ENCODE measurements at regions not wholly inside any gene's neighbourhood (a gene's known extent, or its start where the extent isn't known, plus 50 kb on each side); places are given as distances from the start of the nearest gene placed in this dataset.

- CTCF ChIA-PET, result interaction anchor here (0.6 kb wide), 1 partner anchor 553 kb away, joined by 3 read pairs; no protein-coding TSS in a partner anchor
- POLR2A ChIA-PET, result no interaction called here
- no peak overlapping the region for H3K27ac ChIP-seq (ENCODE audit: extremely low read depth, low read depth, low read length)
These were observed 207.5 kb upstream of the CST7 start for GRCh38 chr20:24741493-24742072.

GRCh38 chr20:24742436-24742835 lies 206.6 kb upstream of the CST7 start:
- no peak overlapping the region for H3K27ac ChIP-seq (ENCODE audit: extremely low read depth, low read depth, low read length)
- ChIA-PET CTCF (no interaction called here), POLR2A (no interaction called here)
- H3K4me1 ChIP-seq (ENCODE audit: control insufficient read depth, insufficient read depth, low read length), result peaks cover 9% of the 10 kb centered on the region
- no peak for TF ChIP-seq ZBTB11 (tag by site-specific recombination; conservative IDR thresholded peaks at IDR 0.05; ENCODE audit: low read depth)
- TF ChIP-seq ZNF596 (tag by site-specific recombination; IDR thresholded peaks at IDR 0.05), result no peak
- TF ChIP-seq KLF16 (tag by site-specific recombination; IDR thresholded peaks at IDR 0.05), result no peak
- TF ChIP-seq ZNF2 (tag by site-specific recombination; IDR thresholded peaks at IDR 0.05), result no peak
- TF ChIP-seq SP2 (tag by site-specific recombination; IDR thresholded peaks at IDR 0.05), result no peak
- no peak for TF ChIP-seq ZNF37A (tag by site-specific recombination; IDR thresholded peaks at IDR 0.05)
- TF ChIP-seq ZNF174 (tag by site-specific recombination; IDR thresholded peaks at IDR 0.05), result no peak
- TF ChIP-seq CTCF (tag by site-specific recombination; IDR thresholded peaks at IDR 0.05), result no peak
- TF ChIP-seq ZNF561 (tag by site-specific recombination; IDR thresholded peaks at IDR 0.05; ENCODE audit: borderline replicate concordance), result no peak
- TF ChIP-seq ZNF16 (tag by site-specific recombination; IDR thresholded peaks at IDR 0.05; ENCODE audit: low read depth), result no peak
- TF ChIP-seq ZNF398 (tag by site-specific recombination; IDR thresholded peaks at IDR 0.05), result no peak
- no peak for TF ChIP-seq ZNF18 (tag by site-specific recombination; IDR thresholded peaks at IDR 0.05)
- TF ChIP-seq ZNF76 (tag by site-specific recombination; IDR thresholded peaks at IDR 0.05; ENCODE audit: borderline replicate concordance, low read depth), result no peak
- no peak for TF ChIP-seq ZNF426 (tag by site-specific recombination; IDR thresholded peaks at IDR 0.05)
- no peak for TF ChIP-seq ZNF302 (tag by site-specific recombination; IDR thresholded peaks at IDR 0.05; ENCODE audit: low read depth)
- no peak for TF ChIP-seq HOXD13 (CRISPR knock-in tag; IDR thresholded peaks at IDR 0.05; ENCODE audit: borderline replicate concordance)
- TF ChIP-seq ZNF701 (tag by site-specific recombination; IDR thresholded peaks at IDR 0.05), result no peak
- H3K36me3 ChIP-seq (ENCODE audit: control insufficient read depth in 2 of 2, insufficient read depth in 1 of 2, low read length in 2 of 2), result no peaks in the 10 kb centered on the region
- no peaks in the 10 kb centered on the region for H3K9me3 ChIP-seq (ENCODE audit: control insufficient read depth, insufficient read depth, low read depth, low read length)
- no peak overlapping the region for H3K4me3 ChIP-seq (ENCODE audit: low read depth, low read length)

More at GRCh38 chr20:24741493-24742072, 207.5 kb upstream of the CST7 start:
- no peak overlapping the region for H3K4me3 ChIP-seq (ENCODE audit: low read depth, low read length)
- no peaks in the 10 kb centered on the region for H3K9me3 ChIP-seq (ENCODE audit: control insufficient read depth, insufficient read depth, low read depth, low read length)
- no peaks in the 10 kb centered on the region for H3K36me3 ChIP-seq (ENCODE audit: control insufficient read depth in 2 of 2, insufficient read depth in 1 of 2, low read length in 2 of 2)
- no peak for TF ChIP-seq ZNF16 (tag by site-specific recombination; IDR thresholded peaks at IDR 0.05; ENCODE audit: low read depth)
- H3K4me1 ChIP-seq (ENCODE audit: control insufficient read depth, insufficient read depth, low read length), result peaks cover 8% of the 10 kb centered on the region
